ENCODE measurements at regions not wholly inside any gene's neighbourhood (a gene's known extent, or its start where the extent isn't known, plus 50 kb on each side); places are given as distances from the start of the nearest gene placed in this dataset.

DNA sequence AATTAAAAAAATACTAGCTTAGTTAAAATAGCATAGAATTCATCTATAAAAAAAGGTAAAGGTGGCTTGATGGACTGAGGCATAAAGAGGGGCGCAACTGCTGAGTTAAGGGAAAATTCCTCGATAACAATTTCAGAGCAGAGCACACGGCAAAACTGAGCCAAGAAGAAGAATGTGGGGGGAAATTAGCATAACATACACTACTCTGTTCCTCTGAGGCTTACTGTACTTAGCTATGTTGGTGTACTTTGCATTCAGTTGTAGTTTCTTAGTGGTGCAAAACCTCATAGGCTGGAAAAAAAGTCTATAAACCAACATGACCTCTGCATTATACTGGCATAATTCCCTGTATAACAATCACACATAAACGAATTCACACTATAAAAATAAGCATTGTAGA, 357.9 kb upstream of the LRRC3B start:
- no peak for TF ChIP-seq POLR2A (IDR thresholded peaks at IDR 0.05)
- TF ChIP-seq, protein P1, sequence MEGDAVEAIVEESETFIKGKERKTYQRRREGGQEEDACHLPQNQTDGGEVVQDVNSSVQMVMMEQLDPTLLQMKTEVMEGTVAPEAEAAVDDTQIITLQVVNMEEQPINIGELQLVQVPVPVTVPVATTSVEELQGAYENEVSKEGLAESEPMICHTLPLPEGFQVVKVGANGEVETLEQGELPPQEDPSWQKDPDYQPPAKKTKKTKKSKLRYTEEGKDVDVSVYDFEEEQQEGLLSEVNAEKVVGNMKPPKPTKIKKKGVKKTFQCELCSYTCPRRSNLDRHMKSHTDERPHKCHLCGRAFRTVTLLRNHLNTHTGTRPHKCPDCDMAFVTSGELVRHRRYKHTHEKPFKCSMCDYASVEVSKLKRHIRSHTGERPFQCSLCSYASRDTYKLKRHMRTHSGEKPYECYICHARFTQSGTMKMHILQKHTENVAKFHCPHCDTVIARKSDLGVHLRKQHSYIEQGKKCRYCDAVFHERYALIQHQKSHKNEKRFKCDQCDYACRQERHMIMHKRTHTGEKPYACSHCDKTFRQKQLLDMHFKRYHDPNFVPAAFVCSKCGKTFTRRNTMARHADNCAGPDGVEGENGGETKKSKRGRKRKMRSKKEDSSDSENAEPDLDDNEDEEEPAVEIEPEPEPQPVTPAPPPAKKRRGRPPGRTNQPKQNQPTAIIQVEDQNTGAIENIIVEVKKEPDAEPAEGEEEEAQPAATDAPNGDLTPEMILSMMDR (IDR thresholded peaks at IDR 0.05) = no peak

All from testis (tissue), 2 donors.